H9 (cell line): ENCODE measurements at regions not wholly inside any gene's neighbourhood (a gene's known extent, or its start where the extent isn't known, plus 50 kb on each side); places are given as distances from the start of the nearest gene placed in this dataset.

Experiments used
- DNase-seq: peaks from one replicate; pipeline ENCODE4 v3.0.0-alpha.2; 2017
- H2AFZ ChIP-seq: one replicate; pipeline ENCODE4 v1.6.1; 2013; ENCODE audit warnings: mild to moderate bottlenecking, low read length, control low read depth, moderate library complexity
- H2AK5ac ChIP-seq: 2 replicates; pipeline ENCODE4 v1.6.1; 2013; ENCODE audit warnings: low read length, control low read depth, mixed read lengths; ENCODE audit not compliant: insufficient read length
- H2BK120ac ChIP-seq: one replicate; pipeline ENCODE4 v1.6.1; 2013; ENCODE audit warnings: low read depth, mild to moderate bottlenecking, low read length, control low read depth, inconsistent platforms; ENCODE audit not compliant: poor library complexity, severe bottlenecking
- H2BK12ac ChIP-seq: 2 replicates; pipeline ENCODE4 v1.6.1; 2013; ENCODE audit warnings: low read length, control low read depth, mixed read lengths, low read depth; ENCODE audit not compliant: insufficient read length
- H2BK15ac ChIP-seq: 2 replicates; pipeline ENCODE4 v1.6.1; 2013; ENCODE audit warnings: low read depth, low read length, control low read depth
- H2BK20ac ChIP-seq: one replicate; pipeline ENCODE4 v1.6.1; 2013; ENCODE audit warnings: low read depth, mild to moderate bottlenecking, low read length, control low read depth, inconsistent platforms; ENCODE audit not compliant: poor library complexity, severe bottlenecking
- H2BK5ac ChIP-seq: 2 replicates; pipeline ENCODE4 v1.6.1; 2013; ENCODE audit warnings: low read length, control low read depth, mixed read lengths; ENCODE audit not compliant: insufficient read length
- H3K14ac ChIP-seq: 2 replicates; pipeline ENCODE4 v1.6.1; 2013; ENCODE audit warnings: low read length, control low read depth; ENCODE audit not compliant: insufficient read depth
- H3K18ac ChIP-seq: 2 replicates; pipeline ENCODE4 v1.6.1; 2013; ENCODE audit warnings: low read depth, mild to moderate bottlenecking, mixed read lengths, low read length, control low read depth; ENCODE audit not compliant: insufficient read length
- H3K23ac ChIP-seq: 2 replicates; pipeline ENCODE4 v1.6.1; 2013; ENCODE audit warnings: low read length, control low read depth, mixed read lengths, low read depth; ENCODE audit not compliant: insufficient read length
- H3K23me2 ChIP-seq: 2 replicates; pipeline ENCODE4 v1.6.1; 2013; ENCODE audit warnings: low read depth, mild to moderate bottlenecking, mixed read lengths, low read length, control low read depth; ENCODE audit not compliant: insufficient read length, poor library complexity, severe bottlenecking
- H3K27ac ChIP-seq: 2 replicates; pipeline ENCODE4 v1.5.1; 2013; ENCODE audit warnings: low read length, control low read depth, mixed read lengths, low read depth; ENCODE audit not compliant: insufficient read length
- H3K27me3 ChIP-seq: 2 replicates; pipeline ENCODE4 v1.6.1; 2013; ENCODE audit warnings: low read length, control low read depth, inconsistent platforms; ENCODE audit not compliant: insufficient read depth
- H3K4ac ChIP-seq: 2 replicates; pipeline ENCODE4 v1.6.1; 2013; ENCODE audit warnings: low read depth, mild to moderate bottlenecking, control low read depth, inconsistent platforms, low read length, moderate library complexity
- H3K4me1 ChIP-seq: 2 replicates; pipeline ENCODE4 v1.6.1; 2013; ENCODE audit warnings: low read length, control low read depth, inconsistent platforms; ENCODE audit not compliant: insufficient read depth
- H3K4me2 ChIP-seq: 2 replicates; pipeline ENCODE4 v1.6.1; 2013; ENCODE audit warnings: low read length, control low read depth, mixed read lengths; ENCODE audit not compliant: insufficient read length, insufficient read depth
- H3K56ac ChIP-seq: 2 replicates; pipeline ENCODE4 v1.6.1; 2013; ENCODE audit warnings: low read depth, mild to moderate bottlenecking, mixed read lengths, low read length, control low read depth; ENCODE audit not compliant: insufficient read length
- H3K79me1 ChIP-seq: 2 replicates; pipeline ENCODE4 v1.6.1; 2013; ENCODE audit warnings: low read depth, mild to moderate bottlenecking, moderate library complexity, low read length, control low read depth, inconsistent platforms; ENCODE audit not compliant: insufficient read depth, poor library complexity, severe bottlenecking
- H3K79me2 ChIP-seq: 2 replicates; pipeline ENCODE4 v1.6.1; 2013; ENCODE audit warnings: low read length, control low read depth, inconsistent platforms; ENCODE audit not compliant: insufficient read depth
- H3K9ac ChIP-seq: 2 replicates; pipeline ENCODE4 v1.6.1; 2013; ENCODE audit warnings: low read length, control low read depth, mixed read lengths; ENCODE audit not compliant: insufficient read length; ENCODE audit errors: extremely low read depth
- H3K9me3 ChIP-seq: one replicate; pipeline ENCODE4 v1.6.1; 2013; ENCODE audit warnings: low read depth, low read length, inconsistent platforms; ENCODE audit not compliant: control insufficient read depth
- H3T11ph ChIP-seq: one replicate; pipeline ENCODE4 v1.6.1; 2013; ENCODE audit warnings: mild to moderate bottlenecking, low read length, control low read depth, inconsistent platforms
- H4K20me1 ChIP-seq: one replicate; pipeline ENCODE4 v1.6.1; 2013; ENCODE audit not compliant: control insufficient read depth, insufficient read length, insufficient read depth
- H4K5ac ChIP-seq: 2 replicates; pipeline ENCODE4 v1.6.1; 2013; ENCODE audit warnings: low read depth, mild to moderate bottlenecking, mixed read lengths, low read length, control low read depth; ENCODE audit not compliant: insufficient read length
- H4K8ac ChIP-seq: replicated peaks from 2 replicates; pipeline ENCODE4 v1.6.1; 2013; ENCODE audit warnings: low read length, control low read depth, mixed read lengths, low read depth; ENCODE audit not compliant: insufficient read length
- H4K91ac ChIP-seq: 2 replicates; pipeline ENCODE4 v1.6.1; 2013; ENCODE audit warnings: low read depth, mild to moderate bottlenecking, moderate library complexity, mixed read lengths, low read length, control low read depth; ENCODE audit not compliant: insufficient read length
- H3K27ac Mint-ChIP-seq, 3 experiments: 2 replicates in 2 of 3; 3 replicates in 1 of 3; pipeline ENCODE4 v1.8.0; 2020 to 2021; ENCODE audit warnings: mixed read lengths in 3 of 3, mild to moderate bottlenecking in 1 of 3, moderate library complexity in 1 of 3
- H3K27me3 Mint-ChIP-seq: 2 replicates; pipeline ENCODE4 v1.8.0; 2021; ENCODE audit warnings: low read depth, mild to moderate bottlenecking, moderate library complexity, mixed read lengths
- H3K36me3 Mint-ChIP-seq, 3 experiments: 2 replicates in 2 of 3; 3 replicates in 1 of 3; pipeline ENCODE4 v1.8.0; 2020 to 2021; ENCODE audit warnings: low read depth in 3 of 3, mixed read lengths in 3 of 3; ENCODE audit not compliant: insufficient read depth in 1 of 3
- H3K4me1 Mint-ChIP-seq, 2 experiments: 2 replicates each; pipeline ENCODE4 v1.8.0; 2020; ENCODE audit warnings: mixed read lengths in 2 of 2
- H3K4me3 Mint-ChIP-seq, 2 experiments: 2 replicates in 1 of 2; 3 replicates in 1 of 2; pipeline ENCODE4 v1.8.0; 2020 to 2021; ENCODE audit warnings: mild to moderate bottlenecking in 2 of 2, mixed read lengths in 2 of 2, moderate library complexity in 1 of 2
- H3K9me3 Mint-ChIP-seq, 2 experiments: 2 replicates in 1 of 2; 3 replicates in 1 of 2; pipeline ENCODE4 v1.8.0; 2020; ENCODE audit warnings: mild to moderate bottlenecking in 2 of 2, mixed read lengths in 2 of 2, moderate library complexity in 1 of 2
- WGBS: extraction: QIAGEN DNeasy Blood & Tissue Kit; methylation state at CpG from one replicate; pipeline ENCODE4 v1.1.7; 2013; ENCODE audit warnings: missing lambda C conversion rate, low lambda C conversion rate, mixed read lengths; ENCODE audit not compliant: insufficient read length; ENCODE audit errors: extremely low coverage; 5-methylcytosine and 5-hydroxymethylcytosine counted together
- TF ChIP-seq, protein P1 (sequence below): fragments of 200-600 bp; sonication (generic); conservative IDR thresholded peaks from 3 replicates; pipeline ENCODE4 v1.8.0; 2021; ENCODE audit warnings: antibody characterized with exemption, mild to moderate bottlenecking

DNA sequence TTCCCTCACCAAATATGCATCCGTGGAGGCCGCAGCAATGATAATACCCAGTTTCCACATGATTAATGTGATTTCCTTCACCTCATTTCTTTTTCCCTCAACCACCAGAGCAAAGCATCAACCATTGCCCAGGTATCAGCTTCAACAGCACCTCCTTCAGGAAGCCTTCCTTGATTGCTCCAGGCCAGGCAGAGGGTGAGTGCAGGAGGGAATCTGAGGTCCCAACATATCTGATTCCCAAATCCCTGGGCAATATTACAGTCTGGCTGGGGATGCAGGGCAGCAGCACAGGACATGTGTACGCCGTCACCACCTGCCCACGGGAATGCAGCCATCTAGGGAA is 142.4 kb upstream of the MYCN start:
- no peak for DNase-seq
- Histone ChIP-seq H2AK5ac (no peak overlapping the region), H3K4me1 (no peaks in the 10 kb centered on the region), H3K23ac (no peak overlapping the region), H3K27me3 (no peaks in the 10 kb centered on the region; the same call in 1 of the 2 replicates), H3K79me1 (no peaks in the 10 kb centered on the region), H3K4me2 (no peak overlapping the region), H3K23me2 (no peaks in the 10 kb centered on the region), H3K79me2 (no peaks in the 10 kb centered on the region), H2BK20ac (no peak overlapping the region), H3K56ac (no peak overlapping the region), H2BK5ac (no peak overlapping the region), H3T11ph (no peak overlapping the region), H3K9me3 (no peaks in the 10 kb centered on the region), H4K91ac (no peak overlapping the region), H2BK120ac (no peak overlapping the region), H2BK15ac (no peak overlapping the region), H3K18ac (no peak overlapping the region), H4K8ac (no peak overlapping the region), H3K14ac (no peak overlapping the region), H2BK12ac (no peak overlapping the region), H3K27ac (no peak overlapping the region), H3K9ac (no peak overlapping the region), H4K20me1 (no peaks in the 10 kb centered on the region), H4K5ac (no peak overlapping the region), H2AFZ (no peak overlapping the region), H3K4ac (no peak overlapping the region)
- H3K4me1 Mint-ChIP-seq = peaks cover 15 to 16% of the 10 kb centered on the region in 2 experiments
- H3K4me3 Mint-ChIP-seq = no peak overlapping the region; a peak in 1 of 5 replicates
- H3K27ac Mint-ChIP-seq = no peak overlapping the region
- no peaks in the 10 kb centered on the region for H3K9me3 Mint-ChIP-seq
- H3K27me3 Mint-ChIP-seq = no peaks in the 10 kb centered on the region; the same call in none of the 2 replicates
- no CpG with 5 or more reads among the region's 5 CpGs for WGBS
- TF ChIP-seq, protein P1, sequence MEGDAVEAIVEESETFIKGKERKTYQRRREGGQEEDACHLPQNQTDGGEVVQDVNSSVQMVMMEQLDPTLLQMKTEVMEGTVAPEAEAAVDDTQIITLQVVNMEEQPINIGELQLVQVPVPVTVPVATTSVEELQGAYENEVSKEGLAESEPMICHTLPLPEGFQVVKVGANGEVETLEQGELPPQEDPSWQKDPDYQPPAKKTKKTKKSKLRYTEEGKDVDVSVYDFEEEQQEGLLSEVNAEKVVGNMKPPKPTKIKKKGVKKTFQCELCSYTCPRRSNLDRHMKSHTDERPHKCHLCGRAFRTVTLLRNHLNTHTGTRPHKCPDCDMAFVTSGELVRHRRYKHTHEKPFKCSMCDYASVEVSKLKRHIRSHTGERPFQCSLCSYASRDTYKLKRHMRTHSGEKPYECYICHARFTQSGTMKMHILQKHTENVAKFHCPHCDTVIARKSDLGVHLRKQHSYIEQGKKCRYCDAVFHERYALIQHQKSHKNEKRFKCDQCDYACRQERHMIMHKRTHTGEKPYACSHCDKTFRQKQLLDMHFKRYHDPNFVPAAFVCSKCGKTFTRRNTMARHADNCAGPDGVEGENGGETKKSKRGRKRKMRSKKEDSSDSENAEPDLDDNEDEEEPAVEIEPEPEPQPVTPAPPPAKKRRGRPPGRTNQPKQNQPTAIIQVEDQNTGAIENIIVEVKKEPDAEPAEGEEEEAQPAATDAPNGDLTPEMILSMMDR = peak; percentile 56; the same call in 2 of the 3 replicates
- H3K36me3 Mint-ChIP-seq = no peaks in the 10 kb centered on the region
